GM18858 (cell line): ENCODE measurements at regions not wholly inside any gene's neighbourhood (a gene's known extent, or its start where the extent isn't known, plus 50 kb on each side); places are given as distances from the start of the nearest gene placed in this dataset.
A peak's percentile ranks its signal among the peaks of the same experiment; 100 is the strongest.
"Not testable (repeated sequence)": the region's sequence is repeated elsewhere in the genome, so short reads cannot be mapped to it uniquely, and the experiment has no call there.

Experiments
- ATAC-seq: cut with Tn5 transposase; IDR thresholded peaks from one replicate; pipeline ENCODE4 v1.9.1; 2021; ENCODE audit not compliant: unreplicated experiment

DNA sequence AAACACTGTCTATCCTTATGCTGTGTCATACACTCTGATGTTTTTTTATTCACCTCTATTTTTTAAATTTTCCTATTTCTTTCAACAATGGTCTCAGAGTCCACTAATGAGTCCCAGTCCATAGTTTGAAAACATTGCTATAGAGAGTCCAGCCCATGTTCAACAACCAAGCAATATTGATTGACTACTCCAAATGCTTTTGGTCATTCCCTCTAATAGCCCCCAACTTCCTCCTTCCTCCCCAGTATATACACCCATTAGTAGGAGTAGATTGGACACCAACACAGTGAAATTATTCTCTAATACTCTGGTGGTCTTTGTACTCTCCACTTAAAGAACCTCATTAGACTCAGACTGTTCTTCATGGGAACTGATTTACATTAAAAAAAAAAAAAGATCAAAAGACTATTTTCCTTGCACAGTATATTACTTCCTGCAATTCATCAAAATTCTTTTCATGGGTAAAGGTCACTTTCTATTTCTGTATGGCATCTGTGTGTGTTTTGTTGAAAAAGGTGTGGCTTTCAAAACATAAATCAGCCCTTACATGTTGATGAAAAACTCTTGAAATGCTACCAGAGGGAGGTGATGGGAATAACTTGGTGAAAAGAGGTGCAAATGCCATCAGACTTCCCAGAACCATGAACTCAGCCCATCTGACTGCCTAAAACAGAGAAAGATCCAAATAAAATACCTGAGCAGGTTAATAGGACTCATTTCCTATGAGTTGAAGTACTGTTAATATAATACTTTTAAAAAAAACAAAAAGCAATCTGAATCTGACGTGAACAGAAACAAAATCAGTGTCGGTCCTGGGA is 250.3 kb upstream of the KLF3 start:
- no peak for ATAC-seq

DNA sequence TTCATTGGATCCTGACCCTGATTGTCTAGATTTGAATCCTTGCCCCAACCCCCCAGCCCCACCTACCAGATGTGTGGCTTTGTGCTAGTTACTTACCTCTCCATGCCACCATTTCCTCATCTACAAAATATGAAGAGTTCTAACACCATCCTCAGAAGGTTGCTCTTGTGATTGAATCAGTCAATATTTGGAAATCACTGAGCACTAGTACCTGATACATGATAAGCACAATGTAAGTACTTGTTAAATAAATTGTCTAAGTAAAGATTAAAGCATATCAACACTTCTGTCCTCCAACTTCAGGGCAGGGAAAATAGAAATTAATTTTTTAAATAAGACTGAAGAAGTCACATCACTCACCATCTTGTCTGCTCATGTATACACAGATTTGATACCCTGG is 249.6 kb upstream of the KLF3 start:
- no peak for ATAC-seq

DNA sequence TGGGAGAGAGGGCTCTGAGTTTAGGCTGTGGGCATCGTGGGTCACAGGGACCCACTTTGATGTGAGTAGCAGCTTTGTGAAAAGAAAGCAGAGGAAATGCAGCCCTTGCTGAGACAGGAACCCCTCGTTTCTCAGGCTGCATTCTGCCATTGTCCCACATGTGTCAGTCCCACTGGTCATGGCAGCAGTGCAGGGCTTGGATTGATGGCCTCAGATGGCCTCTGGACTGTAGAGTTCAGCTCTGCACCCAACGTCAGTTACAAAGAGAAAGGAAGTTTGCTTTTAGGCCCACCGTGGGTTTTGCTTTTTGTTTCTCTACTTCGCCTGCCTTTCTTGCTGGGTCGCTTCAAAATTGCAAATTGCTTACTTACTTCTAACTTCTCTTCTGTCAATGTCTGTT is 248.3 kb upstream of the KLF3 start:
- no peak for ATAC-seq

DNA sequence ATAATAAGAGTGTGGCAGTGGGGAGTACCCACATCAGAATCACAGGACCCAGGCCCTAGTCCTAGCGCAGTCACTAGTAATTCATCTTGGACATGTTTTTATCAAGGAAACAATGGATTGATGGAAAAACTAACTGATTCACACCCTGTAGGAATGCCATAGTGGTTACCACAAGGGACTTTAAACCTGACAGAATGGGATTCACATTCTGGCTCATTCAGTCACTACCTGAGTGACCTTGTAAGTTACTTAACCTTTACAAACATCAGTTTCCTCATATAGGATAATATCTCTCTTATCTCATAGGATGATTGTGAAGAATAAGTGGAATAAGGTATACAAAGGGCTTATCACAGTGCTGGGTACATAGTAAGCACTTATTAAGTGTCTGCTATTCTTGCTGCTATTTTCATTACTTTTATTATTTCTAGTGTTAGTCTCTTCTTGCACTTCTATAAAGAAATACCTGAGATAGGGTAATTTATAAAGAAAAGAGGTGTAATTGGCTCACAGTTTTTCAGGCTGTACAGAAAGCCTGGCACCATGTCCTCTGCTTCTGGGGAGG is 247.5 kb upstream of the KLF3 start:
- ATAC-seq: no peak

DNA sequence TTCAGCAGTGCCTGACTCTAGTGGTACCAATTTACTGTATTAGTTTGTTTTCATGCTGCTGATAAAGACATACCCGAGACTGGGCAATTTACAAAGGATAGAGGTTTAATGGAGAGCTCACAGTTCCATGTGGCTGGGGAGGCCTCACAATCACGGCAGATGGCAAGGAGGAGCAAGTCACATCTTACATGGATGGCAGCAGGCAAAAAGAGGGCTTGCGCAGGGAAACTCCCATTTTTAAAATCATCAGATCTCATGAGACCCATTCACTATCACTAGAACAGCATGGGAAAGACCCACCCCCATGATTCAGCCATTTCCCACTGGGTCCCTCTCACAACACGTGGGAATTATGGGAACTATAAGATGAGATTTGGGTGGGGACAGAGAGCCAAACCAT is 243.7 kb upstream of the KLF3 start:
- not testable (repeated sequence) for ATAC-seq

DNA sequence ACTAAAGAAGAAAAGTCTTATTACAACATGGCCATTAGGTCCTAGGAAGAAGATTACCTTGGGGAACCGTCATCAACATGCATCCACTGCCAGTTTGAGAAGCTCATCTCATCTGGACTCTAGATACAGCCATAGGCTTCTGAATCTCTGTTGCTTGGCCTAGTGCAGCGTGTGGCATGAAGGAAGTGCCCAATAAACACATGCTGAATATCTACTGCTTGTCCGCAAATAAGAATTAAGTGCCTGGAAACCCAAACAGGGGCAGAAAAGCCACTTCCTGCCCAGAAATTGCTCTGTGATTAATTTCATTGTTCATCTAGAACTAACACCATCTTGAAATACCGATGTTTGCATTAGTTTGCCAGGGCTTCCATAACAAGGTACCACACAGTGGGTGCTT is 241.1 kb upstream of the KLF3 start:
- ATAC-seq: no peak

DNA sequence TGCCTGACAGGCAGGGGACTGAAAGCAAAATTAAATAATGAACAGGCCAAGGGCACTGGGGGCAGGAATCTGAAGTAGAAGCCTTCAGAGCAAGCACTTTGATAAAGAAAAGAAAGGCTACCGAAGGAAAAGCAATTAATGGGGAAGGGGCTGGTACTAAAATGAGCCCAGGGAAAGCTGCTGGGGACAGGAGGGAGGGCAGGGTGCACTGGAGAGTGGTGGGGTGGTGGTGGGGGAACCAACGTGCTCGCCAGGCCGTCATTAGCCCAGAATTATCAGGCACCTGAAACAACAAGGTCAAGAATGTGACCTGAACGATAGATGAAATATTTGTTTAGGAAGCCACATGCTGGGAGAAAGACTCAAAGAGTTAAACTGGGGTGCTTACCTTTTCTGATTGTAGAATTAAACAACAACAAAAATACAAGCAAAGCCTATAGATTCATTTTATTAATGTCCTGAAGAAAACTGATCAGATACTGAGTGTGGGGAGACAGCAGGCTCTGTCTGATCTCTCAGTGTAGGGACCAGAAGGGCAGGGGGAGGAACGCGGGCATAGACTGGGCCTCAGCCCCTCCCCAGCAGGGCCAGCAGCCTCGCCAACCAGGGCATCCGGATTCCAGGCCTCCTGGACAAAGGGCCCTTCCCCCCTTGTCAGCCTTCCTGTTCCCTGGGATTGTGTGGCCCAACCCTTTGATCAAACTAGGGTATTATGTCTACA is 239.7 kb upstream of the KLF3 start:
- ATAC-seq: no peak

DNA sequence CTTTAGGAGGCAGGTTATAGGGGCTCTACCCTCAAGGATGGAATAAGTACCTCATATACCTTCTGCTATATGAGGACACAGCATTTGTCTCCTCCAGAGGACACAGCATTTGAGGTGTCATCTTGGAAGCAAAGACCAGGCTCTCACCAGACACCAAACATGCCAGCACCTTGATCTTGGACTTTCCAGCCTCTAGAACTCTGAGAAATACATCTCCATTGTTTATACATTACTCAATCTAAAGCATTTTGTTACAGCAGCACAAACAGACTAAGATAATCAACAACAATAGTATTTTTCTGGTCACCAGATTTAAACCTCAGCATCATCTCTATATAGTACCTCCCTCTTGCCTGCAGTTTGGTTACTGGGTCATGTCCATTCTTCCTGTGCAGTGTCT is 237.5 kb upstream of the KLF3 start:
- no peak for ATAC-seq

DNA sequence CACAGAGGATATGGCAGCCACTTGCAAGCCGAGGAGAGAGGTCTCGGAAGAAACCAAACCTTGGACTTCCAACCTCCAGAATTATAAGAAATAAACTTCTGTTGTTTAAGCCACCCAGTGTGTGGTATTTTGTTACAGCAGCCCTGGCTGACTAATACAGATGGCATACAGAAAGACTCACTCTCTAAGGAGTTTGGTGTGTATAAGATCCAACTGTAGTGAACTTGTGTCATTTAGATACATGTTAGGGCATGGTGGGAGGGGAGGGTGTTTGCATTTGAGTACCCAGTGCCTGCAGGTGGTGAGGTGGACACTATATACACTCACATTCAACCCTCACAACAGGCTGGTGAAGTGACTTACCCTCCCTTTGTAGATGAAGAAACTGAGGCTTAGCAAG is 233.2 kb upstream of the KLF3 start:
- ATAC-seq: no peak

DNA sequence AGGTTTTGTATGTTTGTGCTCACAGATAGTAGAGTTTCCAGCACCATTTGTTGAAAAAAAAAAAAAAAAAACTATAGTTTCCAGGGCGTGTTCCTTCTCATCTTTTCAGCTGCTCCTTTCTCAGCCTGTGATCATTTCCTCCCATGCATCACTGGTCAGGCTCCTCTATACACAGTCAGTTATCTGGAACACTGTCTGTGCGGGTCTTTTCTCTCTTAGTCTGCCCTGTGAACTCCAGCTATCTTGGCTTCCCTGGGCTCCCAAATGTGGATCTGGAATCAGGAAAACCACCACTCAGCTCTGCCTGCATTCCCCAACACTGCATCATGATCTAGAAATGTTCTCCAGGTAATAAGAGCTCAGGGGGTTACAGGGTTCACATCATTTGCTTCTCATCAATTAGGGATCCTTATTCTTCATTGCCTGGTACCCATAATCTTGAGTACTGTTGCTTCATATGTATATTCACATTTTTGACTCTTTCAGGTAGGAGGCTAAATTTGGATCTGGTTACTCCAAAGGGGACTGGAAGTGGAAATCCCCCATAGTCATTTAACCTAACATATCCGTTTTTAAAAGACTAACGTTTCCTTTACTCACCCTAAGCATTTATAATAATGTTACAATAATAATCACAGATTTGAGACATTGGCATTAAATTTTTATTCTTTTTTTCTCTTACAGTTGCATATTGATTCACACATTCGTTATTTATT is 221.8 kb upstream of the KLF3 start:
- ATAC-seq: no peak

DNA sequence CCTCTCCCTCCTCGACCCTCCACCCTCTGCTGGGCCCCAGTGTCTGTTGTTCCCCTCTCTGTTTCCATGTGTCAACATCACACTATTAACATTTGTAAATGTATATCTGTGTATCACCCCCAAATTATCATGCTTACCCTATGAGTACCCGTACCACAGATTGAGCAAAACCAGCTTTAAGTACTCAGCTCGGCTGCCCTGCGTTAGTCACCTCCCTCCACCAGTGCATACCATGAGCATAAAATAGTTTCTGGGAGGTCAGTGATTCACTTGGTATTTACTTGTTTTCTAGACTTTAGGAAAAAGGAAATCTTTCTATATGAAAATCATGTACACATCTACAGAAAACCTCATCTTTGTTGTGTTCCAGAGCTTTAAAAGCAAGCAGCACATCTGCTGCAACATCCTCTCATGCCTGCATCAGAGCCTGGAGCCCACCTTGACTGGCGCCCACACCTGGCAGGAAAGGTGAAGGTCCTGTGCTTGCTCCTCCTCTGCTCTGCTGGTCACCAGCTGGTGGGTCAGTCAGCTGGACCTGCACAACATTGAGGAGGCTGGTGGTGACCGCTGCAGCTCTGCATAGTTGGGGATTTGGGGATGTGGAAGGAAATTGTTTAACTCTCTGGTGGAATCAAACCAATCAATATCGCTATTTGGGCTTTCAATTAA is 214.4 kb upstream of the KLF3 start:
- ATAC-seq: no peak

DNA sequence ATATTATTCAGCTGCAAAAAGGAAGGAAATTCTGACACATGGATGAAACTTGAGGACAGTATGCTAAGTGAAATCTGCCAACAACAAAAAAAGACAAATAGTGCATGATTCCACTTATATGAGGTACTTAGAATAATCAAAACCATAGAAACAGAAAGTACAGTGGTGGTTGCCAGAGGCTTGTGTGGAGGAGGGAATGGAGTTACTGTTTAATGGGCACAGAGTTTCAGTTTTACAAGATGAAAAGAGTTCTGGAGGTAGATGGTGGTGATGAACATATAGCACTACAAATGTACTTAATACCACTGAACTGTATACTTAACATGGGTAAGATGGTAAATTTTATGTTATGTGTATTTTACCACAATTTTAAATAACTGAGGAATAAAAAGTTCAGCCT is 212.0 kb upstream of the KLF3 start:
- no peak for ATAC-seq

DNA sequence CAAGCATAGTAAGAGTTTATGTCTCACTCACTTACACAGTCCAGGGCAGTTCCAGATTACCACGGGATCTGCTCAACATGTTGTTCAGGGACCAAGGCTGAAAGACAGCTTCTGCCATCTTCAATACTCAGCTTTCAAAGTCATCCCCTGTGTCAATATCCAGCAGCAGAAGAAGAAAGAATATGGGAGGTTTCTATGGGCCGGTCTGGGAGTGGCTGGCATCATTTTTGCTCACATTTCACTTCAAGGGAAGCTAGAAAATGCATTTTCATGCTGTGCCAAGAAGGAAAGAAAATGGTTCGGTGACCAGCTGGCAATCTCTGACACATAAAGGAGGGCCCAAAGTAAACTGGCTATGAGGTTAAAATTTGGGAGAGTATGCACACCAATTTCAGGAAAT is 211.5 kb upstream of the KLF3 start:
- no peak for ATAC-seq

DNA sequence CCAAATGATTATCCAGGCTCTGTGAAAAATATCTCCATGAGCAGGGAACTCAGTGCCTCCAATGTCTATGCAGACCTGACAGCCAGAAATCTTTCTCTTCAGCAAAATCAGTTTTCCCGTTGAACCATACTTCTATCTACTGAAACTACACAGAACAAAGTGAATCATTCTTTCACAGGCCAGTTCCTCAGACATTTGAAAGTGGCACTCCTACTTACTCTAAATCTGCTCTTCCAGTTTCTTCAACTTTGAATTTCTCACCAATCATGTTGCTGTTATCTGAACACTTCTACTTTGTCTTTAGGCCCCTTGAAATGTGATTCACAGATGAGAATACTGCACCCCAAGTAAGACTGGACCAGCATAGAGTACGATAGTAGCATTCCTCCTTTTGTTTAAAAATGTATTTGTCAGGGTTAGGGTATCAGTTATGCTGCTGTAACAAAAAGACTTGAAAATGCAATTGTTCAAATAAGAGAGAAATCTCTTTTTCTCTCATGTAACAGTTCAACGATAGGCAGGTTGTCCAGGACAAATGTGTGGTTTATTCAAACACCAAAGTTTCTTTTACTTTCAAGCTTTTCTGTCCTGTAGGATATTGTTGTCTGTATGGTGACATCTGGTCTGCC is 210.6 kb upstream of the KLF3 start:
- no peak for ATAC-seq

DNA sequence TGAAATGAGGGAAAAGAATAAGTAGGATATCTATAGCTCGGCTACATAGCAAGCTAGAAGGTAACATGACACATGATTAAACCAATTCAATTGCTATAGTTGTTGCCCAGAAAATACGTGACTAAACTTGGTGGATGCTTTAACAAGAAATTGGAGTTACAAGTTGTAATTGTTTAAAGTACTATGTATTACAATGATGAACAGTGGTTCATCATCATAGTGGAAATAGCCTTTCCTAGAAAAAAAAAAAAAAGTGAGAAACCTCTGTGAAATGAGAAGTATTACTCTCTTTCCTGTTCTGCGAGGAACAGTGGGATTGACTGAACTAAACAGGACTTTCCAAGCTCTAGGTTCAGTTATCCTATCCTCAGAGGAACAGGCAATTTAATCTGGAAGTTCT is 209.7 kb upstream of the KLF3 start:
- ATAC-seq: no peak

DNA sequence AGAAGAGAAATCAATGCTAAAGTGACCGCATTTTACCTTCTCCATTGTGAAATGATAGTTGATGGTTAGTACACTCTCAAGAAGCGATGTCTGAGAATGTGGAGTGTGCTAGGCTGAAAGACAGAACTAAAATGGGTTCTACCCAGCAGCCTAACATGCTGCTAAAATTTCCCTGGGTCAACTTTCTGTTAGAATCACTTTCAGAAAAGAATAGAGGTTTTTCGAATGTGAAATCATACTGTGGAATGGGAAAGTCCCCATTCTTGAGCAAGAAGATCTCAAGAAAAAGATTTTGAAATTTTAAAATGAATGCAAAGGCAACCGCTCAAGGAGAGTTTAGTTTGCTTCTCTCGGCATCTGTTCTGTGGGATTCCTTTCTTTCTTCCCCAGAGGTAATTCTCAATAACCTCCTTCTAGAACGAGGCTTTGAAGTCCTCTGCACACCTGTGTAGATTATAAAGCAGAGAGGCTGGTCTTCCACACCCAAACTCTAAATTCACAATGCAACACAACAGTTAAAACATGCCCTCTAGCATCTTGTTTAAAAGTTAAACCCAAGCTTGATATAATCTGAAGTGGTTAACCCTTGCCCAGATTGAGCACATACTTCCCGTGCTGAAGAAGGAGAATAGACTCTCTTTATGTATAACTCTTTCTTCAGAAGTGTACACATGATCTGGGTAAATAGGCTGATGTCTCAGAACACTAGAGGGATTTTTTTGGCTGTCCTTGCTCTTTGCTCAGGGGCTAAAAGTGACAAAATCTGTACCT is 208.7 kb upstream of the KLF3 start:
- peak; percentile 60 for ATAC-seq

DNA sequence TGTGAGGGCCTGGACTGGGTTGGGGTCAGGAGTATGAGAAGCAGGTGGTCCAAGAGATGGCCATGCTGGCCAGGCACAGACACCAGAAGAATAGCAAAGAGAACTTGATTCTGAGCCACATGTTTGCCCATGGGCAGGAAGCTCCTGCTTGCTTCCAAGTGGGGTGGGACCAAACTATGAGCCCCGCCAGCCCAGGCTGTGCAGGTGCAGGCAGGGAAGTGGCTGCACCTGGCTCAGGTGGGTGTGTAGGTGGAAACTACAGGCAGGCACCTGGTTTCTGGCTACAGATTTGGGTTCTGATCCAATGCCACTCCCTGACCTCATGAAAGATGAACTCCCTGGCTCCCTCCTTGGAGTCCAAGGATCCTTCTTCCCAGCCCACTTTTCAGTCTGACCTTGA is 207.9 kb upstream of the KLF3 start:
- ATAC-seq: no peak

DNA sequence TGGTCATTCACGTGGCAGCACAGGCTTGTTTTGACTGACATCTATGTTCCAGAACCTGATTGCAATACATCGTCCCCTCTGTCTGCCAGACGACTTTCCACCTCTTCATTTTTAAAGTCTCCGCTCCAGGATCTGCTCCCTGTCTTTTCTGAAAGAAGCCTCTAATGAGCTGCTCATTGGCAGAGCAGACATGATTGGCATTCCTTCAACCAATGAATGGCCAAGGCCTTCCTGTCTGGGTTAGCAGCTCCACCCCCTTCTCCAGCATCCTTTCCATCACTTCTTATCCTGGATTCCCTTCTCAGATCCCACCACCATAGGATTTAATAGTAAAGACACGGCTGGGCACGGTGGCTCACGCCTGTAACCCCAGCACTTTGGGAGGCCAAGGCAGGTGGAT is 202.7 kb upstream of the KLF3 start:
- ATAC-seq: no peak

DNA sequence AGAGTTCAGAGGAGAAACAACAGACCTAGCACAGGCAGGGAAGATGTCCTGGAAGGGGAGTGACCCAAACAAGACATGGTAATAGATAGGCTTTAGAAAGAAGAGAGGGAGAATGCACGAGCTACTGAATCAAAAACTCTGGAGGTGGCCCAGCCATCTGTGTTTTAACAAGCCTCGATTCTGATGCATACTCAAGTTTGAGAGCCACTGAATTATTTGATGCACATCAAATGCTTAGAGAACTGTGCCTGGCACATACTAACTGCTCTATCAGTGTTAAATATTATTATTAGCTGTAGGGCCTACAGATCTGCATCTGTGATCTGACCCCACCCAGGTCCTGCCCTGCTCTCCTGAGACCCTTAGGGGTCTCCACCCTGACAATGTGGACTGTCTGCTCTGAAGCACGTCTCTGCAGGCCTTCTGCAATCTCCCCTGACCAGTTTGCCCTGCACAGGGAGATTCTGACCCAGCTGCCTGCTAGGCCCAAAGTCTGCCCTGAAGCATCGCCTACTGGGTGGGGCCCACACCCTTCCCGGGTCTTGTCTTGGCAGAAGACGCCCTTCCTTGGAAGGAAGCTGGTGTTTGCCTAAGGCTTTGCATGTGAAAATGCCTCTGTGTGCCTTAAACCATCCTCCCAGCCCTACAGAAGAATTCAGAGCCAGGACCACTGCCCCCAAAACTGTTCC is 201.5 kb upstream of the KLF3 start:
- ATAC-seq: no peak
